Keratinocyte (primary cell): ENCODE measurements at regions not wholly inside any gene's neighbourhood (a gene's known extent, or its start where the extent isn't known, plus 50 kb on each side); places are given as distances from the start of the nearest gene placed in this dataset.

ENCODE experiments used
- DNase-seq: peaks from one replicate; pipeline ENCODE4 v3.0.0-alpha.2; 2011; ENCODE audit warnings: low read depth, missing footprints, low spot score
- FAIRE-seq: peaks from 2 replicates; lab custom pipeline; 2011; peaks lifted over from hg19 to GRCh38; lab: Jason Lieb, UNC
- H2AFZ ChIP-seq: 2 replicates; pipeline ENCODE4 v1.6.0; 2012; ENCODE audit warnings: low read length, control low read depth, inconsistent platforms; ENCODE audit not compliant: control insufficient read depth
- H3K27ac ChIP-seq: 2 replicates; pipeline ENCODE4 v1.5.1; 2011; ENCODE audit warnings: low read length; ENCODE audit not compliant: control insufficient read depth, insufficient read depth
- H3K27me3 ChIP-seq: 3 replicates; pipeline ENCODE4 v1.6.0; 2011; ENCODE audit warnings: low read length; ENCODE audit not compliant: control insufficient read depth, insufficient read depth; ENCODE audit errors: extremely low read depth
- H3K36me3 ChIP-seq, 2 experiments: 2 replicates in 1 of 2; 3 replicates in 1 of 2; pipeline ENCODE4 v1.5.1; 2011; ENCODE audit warnings: low read length in 2 of 2, mild to moderate bottlenecking in 1 of 2; ENCODE audit not compliant: control insufficient read depth in 2 of 2, insufficient read depth in 2 of 2; ENCODE audit errors: extremely low read depth in 1 of 2
- H3K4me1 ChIP-seq: 3 replicates; pipeline ENCODE4 v1.5.1; 2011; ENCODE audit warnings: low read length; ENCODE audit not compliant: control insufficient read depth, insufficient read depth; ENCODE audit errors: extremely low read depth
- H3K4me2 ChIP-seq: 3 replicates; pipeline ENCODE4 v1.6.0; 2011; ENCODE audit warnings: low read depth, low read length; ENCODE audit not compliant: control insufficient read depth, insufficient read depth; ENCODE audit errors: extremely low read depth
- H3K4me3 ChIP-seq, 3 experiments: fragments of 200-600 bp in 1 of 3; sonication (generic) in 1 of 3; 2 replicates in 2 of 3; 3 replicates in 1 of 3; pipeline ENCODE4 v1.5.1; 2011 to 2016; ENCODE audit warnings: low read length in 3 of 3, mild to moderate bottlenecking in 3 of 3, control low read depth in 2 of 3, inconsistent platforms in 1 of 3, low read depth in 1 of 3, mixed read lengths in 1 of 3, mixed run types in 1 of 3, moderate library complexity in 1 of 3; ENCODE audit not compliant: control insufficient read depth in 2 of 3, insufficient read depth in 2 of 3; ENCODE audit errors: extremely low read depth in 1 of 3
- H3K79me2 ChIP-seq: 2 replicates; pipeline ENCODE4 v1.6.0; 2012; ENCODE audit warnings: low read length; ENCODE audit not compliant: control insufficient read depth, insufficient read depth
- H3K9ac ChIP-seq: 3 replicates; pipeline ENCODE4 v1.6.0; 2011; ENCODE audit warnings: low read length; ENCODE audit not compliant: control insufficient read depth, insufficient read depth; ENCODE audit errors: extremely low read depth
- H3K9me1 ChIP-seq: 3 replicates; pipeline ENCODE4 v1.6.0; 2011; ENCODE audit warnings: low read length; ENCODE audit not compliant: control insufficient read depth, insufficient read depth; ENCODE audit errors: extremely low read depth
- H3K9me3 ChIP-seq: 2 replicates; pipeline ENCODE4 v1.5.1; 2012; ENCODE audit warnings: low read depth, low read length; ENCODE audit not compliant: control insufficient read depth
- H4K20me1 ChIP-seq: 3 replicates; pipeline ENCODE4 v1.6.0; 2011; ENCODE audit warnings: low read length; ENCODE audit not compliant: control insufficient read depth, insufficient read depth; ENCODE audit errors: extremely low read depth
- dilution Hi-C: fragments of 300-500 bp; cut with MboI; formaldehyde crosslinking; loops from one replicate; pipeline ENCODE4 v1.7.0; 2020; ENCODE audit warnings: low sequenced_read_pairs; ENCODE audit not compliant: extremely low pct_ligation_motif_present
- TF ChIP-seq, protein P1 (sequence below), 3 experiments: IDR thresholded peaks in 1 of 3; conservative IDR thresholded peaks in 1 of 3; optimal IDR thresholded peaks in 1 of 3; 2 replicates in 2 of 3; 3 replicates in 1 of 3; pipeline versions ENCODE3 to v1.5.1; 2011; ENCODE audit warnings: low read length in 3 of 3, mild to moderate bottlenecking in 3 of 3, moderate library complexity in 2 of 3, control low read depth in 1 of 3, inconsistent platforms in 1 of 3; ENCODE audit not compliant: insufficient read depth in 2 of 3; ENCODE audit errors: extremely low read depth in 1 of 3

DNA sequence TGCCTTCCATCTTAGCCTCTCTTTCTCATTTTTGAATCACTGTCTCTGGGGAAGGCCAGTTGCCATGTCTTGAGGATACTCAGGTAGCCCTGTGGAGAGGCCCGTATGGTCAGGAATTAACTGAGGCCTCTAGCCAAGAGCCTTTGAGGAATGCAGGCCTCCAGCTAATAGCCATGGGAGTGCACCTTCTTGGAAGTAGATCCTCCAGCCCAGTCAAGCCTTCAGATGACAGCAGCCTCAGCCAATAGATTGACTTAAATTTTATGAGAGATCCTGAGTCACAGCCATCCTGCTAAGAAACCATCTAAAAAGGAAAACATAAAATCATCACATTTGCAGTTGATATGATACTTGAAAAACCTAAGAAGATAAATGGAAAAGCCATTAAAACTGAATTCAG is 112.5 kb upstream of the BNIP2 start:
- no peak for FAIRE-seq
- no peaks in the 10 kb centered on the region for H3K27me3 ChIP-seq
- dilution Hi-C loops: no loop called here
- H3K4me1 ChIP-seq: no peaks in the 10 kb centered on the region
- H3K9me3 ChIP-seq: no peaks in the 10 kb centered on the region
- H3K9me1 ChIP-seq: no peaks in the 10 kb centered on the region
- H3K36me3 ChIP-seq: no peaks in the 10 kb centered on the region
- TF ChIP-seq, protein P1, sequence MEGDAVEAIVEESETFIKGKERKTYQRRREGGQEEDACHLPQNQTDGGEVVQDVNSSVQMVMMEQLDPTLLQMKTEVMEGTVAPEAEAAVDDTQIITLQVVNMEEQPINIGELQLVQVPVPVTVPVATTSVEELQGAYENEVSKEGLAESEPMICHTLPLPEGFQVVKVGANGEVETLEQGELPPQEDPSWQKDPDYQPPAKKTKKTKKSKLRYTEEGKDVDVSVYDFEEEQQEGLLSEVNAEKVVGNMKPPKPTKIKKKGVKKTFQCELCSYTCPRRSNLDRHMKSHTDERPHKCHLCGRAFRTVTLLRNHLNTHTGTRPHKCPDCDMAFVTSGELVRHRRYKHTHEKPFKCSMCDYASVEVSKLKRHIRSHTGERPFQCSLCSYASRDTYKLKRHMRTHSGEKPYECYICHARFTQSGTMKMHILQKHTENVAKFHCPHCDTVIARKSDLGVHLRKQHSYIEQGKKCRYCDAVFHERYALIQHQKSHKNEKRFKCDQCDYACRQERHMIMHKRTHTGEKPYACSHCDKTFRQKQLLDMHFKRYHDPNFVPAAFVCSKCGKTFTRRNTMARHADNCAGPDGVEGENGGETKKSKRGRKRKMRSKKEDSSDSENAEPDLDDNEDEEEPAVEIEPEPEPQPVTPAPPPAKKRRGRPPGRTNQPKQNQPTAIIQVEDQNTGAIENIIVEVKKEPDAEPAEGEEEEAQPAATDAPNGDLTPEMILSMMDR (optimal IDR thresholded peaks at IDR 0.05 in 1 of 3, IDR thresholded peaks at IDR 0.05 in 1 of 3, conservative IDR thresholded peaks at IDR 0.05 in 1 of 3; ENCODE audit: extremely low read depth in 1 of 3, insufficient read depth in 2 of 3, low read length in 3 of 3): no peak
- H3K9ac ChIP-seq: no peak overlapping the region
- DNase-seq: no peak
- H4K20me1 ChIP-seq: no peaks in the 10 kb centered on the region
- H3K4me3 ChIP-seq: no peak overlapping the region
- no peaks in the 10 kb centered on the region for H3K79me2 ChIP-seq
- no peak overlapping the region for H3K4me2 ChIP-seq
- no peak overlapping the region for H3K27ac ChIP-seq
- no peak overlapping the region for H2AFZ ChIP-seq

DNA sequence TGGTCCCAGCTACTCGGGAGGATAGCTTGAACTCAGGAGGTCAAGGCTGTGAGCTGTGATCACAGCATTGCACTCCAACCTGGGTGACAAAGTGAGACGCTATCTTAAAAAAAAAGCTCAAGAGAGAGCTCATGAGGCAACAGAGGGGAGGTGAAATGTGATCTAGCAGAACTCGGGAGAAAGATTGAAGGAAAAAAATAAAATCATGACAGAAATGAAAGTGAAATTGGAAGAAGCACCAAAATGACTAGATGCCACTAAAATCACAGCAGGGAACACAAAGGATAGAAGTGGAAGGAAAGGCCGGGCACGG is 109.4 kb upstream of the BNIP2 start:
- dilution Hi-C loops: no loop called here
- no peak for DNase-seq
- TF ChIP-seq, protein P1 (optimal IDR thresholded peaks at IDR 0.05 in 1 of 3, IDR thresholded peaks at IDR 0.05 in 1 of 3, conservative IDR thresholded peaks at IDR 0.05 in 1 of 3; ENCODE audit: extremely low read depth in 1 of 3, insufficient read depth in 2 of 3, low read length in 3 of 3): no peak

More for the DNA sequence above, 109.4 kb upstream of the BNIP2 start:
- Histone ChIP-seq H3K9ac (no peak overlapping the region), H3K9me1 (no peaks in the 10 kb centered on the region), H3K4me3 (no peak overlapping the region), H3K4me2 (no peak overlapping the region), H3K27me3 (peaks cover 13% of the 10 kb centered on the region), H4K20me1 (no peaks in the 10 kb centered on the region), H3K79me2 (no peaks in the 10 kb centered on the region), H3K27ac (no peak overlapping the region), H3K4me1 (no peaks in the 10 kb centered on the region), H2AFZ (no peak overlapping the region), H3K36me3 (no peaks in the 10 kb centered on the region), H3K9me3 (no peaks in the 10 kb centered on the region)
- no peak for FAIRE-seq
